ENCODE measurements at regions not wholly inside any gene's neighbourhood (a gene's known extent, or its start where the extent isn't known, plus 50 kb on each side); places are given as distances from the start of the nearest gene placed in this dataset.
"Not testable (repeated sequence)": the region's sequence is repeated elsewhere in the genome, so short reads cannot be mapped to it uniquely, and the experiment has no call there.

DNA sequence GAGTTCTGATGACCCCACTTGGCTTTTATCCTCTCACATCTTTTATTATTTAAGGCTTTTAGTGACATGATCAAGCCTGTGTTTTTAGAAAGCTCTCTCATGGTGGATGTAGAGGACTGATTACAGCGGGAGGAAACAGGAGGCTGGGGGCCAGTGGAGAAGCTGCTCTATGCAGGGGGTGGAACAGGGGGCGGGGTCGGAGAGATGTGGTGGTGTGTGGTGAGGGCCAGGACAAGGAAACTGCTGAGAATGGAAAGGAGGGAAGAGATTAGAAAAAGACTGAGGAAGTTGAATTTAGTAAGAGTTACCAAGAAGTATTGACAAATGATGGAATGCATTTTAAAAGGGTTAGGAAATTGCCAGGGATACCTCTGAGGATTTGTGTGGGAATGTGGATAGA lies 292.2 kb downstream of the ZIC3 start:
- DNase-seq (ENCODE audit: low read depth in 4 of 4, low spot score in 3 of 4) = no peak

DNA sequence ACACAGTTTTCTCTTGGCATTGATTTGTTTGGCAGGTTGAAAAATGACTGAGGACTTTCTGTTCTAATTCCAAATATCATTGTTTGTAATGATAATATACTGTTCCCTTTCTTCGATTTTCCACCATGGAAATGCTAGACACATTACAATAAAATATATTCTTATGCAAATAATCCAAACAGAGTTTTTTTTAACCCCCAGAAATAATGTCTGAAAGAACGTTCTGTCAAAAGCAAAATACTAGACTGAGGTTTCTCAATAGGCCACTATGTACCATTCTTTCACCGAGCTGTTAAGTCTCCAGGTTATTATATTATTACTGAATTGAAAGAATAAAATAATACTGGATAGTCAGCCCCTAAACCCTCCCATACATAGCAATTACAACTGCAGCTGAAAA lies 312.5 kb downstream of the ZIC3 start:
- DNase-seq (ENCODE audit: low read depth in 4 of 4, low spot score in 3 of 4) = no peak

DNA sequence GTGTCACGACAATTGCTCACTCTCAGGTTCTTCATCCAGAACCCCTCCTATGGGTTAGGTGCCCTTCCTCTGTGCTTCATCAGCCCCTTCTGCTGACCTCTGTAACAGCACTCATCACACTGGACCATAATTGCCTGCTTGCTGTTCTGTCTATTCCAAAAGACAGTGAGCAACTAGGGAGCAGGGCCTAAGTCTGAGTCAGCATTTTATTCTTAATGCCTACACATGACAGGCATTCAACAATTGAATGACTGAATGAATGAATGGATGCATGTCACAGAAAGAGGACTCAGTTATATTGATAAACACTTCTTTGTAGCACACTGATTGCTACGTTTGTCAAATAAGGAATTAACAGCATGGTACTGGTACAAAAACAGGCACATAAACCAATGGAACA lies 317.0 kb downstream of the ZIC3 start:
- no peak for DNase-seq (ENCODE audit: low read depth in 4 of 4, low spot score in 3 of 4)

DNA sequence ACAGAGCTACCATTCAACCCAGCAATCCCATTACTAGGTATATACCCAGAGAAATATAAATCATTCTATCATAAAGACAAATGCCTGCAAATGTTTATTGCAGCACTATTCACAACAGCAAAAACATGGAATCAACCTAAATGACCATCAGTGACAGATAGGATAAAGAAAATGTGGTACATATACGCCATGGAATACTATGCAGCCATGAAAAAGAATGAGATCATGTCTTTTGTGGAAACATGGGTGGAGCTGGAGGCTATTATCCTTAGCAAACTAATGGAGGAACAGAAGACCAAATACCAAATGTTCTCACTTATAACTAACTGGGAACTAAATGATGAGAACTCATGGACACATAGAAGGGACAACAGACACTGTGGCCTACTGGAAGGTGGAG lies 318.9 kb downstream of the ZIC3 start:
- DNase-seq (ENCODE audit: low read depth in 4 of 4, low spot score in 3 of 4) = not testable (repeated sequence)

DNA sequence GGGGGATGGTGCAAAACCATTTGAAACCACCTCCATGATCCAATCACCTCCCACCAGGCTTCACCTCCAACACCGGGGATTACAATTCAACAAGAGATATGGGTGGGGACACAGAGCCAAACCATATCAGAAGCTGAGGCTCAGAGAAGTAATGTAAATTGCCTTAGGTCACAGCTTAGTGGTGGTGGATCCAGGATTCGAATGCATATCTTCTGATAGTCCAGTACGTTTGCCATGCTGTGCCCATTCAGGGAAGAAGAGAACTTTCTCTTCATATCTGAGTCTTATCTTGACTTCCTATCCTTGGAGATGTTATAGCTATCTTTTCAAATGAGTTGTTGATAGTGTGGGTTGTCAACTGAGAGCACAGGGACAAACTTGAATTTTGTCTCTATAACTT lies 325.5 kb downstream of the ZIC3 start:
- no peak for DNase-seq (ENCODE audit: low read depth in 4 of 4, low spot score in 3 of 4)

DNA sequence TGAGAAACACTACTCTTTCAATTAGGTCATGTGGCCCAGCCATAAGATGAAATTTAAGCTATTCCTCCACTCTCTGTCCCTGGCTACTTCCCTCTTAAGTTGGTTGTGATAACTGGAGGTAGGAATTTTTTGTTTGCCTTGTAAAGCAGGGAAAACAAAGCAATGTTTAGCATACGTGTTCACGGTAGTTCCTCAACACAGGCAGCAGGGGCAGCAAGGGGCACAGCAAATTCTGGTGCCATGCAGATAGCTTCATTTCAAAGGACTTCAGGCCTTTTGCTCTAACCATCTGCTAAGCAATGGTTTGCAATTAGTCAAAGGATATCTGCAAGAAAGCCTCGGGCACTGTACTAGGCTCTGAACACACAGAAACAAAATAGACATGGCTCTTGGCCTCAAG lies 330.2 kb downstream of the ZIC3 start:
- DNase-seq (ENCODE audit: low read depth in 4 of 4, low spot score in 3 of 4) = no peak

DNA sequence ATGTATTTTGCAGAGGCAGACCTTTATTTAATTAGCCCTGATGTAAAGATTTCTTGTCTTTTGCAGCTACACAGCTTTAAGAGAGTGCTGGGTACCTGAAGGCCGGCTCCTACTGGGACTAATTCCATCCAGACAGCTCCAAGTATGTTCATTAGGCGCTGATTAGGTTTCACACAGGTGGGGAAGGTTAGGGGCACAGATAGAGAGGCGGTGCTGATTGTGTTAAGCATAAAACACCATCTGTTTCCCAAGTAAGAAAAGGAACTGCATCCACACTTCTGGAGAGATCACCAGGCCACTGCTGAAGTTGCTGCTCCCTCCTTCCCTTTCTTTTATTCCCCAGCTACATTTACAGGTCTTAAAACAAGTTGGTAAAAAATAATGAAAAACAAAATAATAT lies 349.5 kb downstream of the ZIC3 start:
- DNase-seq (ENCODE audit: low read depth in 4 of 4, low spot score in 3 of 4) = no peak

DNA sequence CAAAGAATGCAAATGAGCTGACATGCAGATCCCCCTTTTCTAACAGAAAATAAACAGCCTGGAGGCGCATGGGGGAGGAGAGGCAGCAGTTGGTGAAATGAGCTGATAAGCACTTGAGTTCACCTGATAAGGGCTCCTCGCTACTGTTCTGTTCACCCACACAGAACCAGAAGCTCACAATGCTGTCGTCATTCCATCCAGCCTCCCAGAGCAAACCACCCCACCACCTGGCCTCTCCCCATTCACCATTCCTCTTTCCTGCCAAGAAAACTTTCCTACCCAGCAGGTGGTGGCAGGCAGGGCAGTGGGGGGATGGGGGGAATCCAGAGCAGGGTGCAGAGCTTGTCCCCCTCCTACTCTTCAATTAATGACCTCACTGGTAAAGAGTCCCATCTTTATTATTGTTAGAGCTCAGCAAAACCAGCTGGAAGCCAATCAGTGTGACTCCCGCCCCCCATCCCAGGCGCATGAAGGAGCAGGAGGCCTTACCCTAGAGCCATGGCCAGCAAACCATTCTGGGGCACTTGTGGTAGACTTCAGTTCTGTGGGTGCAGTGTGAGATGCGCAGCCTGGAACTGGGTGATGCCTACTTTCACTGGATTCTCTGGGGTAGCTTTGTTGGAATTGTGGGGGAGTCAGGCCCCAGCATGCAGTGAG lies 350.3 kb downstream of the ZIC3 start:
- DNase-seq (ENCODE audit: low read depth in 4 of 4, low spot score in 3 of 4) = no peak

DNA sequence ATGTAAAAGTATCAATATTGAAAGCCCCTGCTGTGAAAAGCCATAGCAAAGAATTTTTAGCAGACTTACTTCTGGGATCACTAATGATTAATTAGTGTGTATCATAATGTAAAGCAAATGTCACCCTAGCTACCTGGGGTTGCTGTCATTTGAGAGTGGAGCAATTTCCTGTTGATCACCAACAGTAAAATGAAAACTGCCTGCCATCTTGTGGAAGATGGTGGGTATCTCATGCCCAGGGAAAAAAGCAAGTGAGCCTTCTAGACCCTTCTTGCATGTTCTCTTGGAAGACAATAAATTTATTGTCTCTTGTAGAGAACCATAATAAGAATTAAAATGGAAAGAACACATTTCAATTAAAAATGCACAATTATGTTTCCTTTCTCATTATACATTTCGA lies 360.2 kb downstream of the ZIC3 start:
- no peak for DNase-seq (ENCODE audit: low read depth in 4 of 4, low spot score in 3 of 4)

DNA sequence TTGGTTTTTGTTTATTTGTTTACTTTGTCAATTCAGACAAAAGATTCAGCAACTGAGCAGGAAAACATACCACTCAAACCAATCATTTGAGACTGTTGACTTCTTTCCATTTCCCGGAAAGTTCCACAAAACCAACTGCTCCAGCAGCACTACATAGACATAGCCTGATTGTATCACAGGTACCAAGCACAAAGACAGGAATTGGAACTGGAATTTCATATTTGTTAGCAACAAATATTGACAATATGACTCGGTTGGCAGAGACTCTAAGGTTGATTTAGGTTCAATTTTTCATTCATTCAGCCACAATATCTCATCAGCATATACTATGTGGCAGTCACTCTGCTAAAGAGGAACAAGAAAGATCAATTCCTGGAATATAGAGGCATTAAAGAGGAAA lies 364.0 kb downstream of the ZIC3 start:
- DNase-seq (ENCODE audit: low read depth in 4 of 4, low spot score in 3 of 4) = no peak

DNA sequence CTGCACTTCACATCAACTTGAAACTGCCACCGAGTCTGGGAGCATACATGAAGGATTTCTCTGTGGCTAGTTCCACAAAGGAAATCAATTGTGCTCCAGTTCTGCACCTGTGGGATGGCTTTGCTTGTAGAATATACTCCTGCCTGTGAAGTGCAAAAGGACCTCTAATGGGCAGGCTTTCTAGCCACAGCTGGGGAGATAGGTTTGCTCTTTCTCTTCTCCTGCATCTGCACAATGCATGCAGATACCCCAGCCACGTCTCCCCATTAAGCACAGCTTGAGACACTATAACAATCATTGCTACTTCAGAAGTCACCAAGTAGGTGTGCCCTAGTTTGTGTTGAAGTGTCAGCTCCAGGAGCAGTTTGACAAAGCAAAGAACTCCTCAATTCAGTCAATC lies 364.6 kb downstream of the ZIC3 start:
- no peak for DNase-seq (ENCODE audit: low read depth in 4 of 4, low spot score in 3 of 4)

DNA sequence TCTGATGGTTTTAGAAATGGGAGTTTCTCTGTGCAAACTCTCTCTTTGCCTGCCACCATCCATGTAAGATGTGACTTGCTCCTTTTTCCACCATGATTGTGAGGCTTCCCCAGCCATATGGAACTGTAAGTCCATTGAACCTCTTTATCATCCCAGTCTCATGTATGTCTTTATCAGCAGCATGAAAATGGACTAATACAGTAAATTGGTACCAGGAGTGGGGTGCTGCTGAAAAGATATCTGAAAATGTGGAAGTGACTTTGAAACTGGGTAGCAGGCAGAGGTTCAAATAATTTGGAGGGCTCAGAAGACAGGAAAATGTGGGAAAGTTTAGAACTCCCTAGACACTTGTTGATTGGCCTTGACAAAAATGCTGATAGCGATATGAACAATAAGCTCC lies 368.3 kb downstream of the ZIC3 start:
- DNase-seq (ENCODE audit: low read depth in 4 of 4, low spot score in 3 of 4) = not testable (repeated sequence)

DNA sequence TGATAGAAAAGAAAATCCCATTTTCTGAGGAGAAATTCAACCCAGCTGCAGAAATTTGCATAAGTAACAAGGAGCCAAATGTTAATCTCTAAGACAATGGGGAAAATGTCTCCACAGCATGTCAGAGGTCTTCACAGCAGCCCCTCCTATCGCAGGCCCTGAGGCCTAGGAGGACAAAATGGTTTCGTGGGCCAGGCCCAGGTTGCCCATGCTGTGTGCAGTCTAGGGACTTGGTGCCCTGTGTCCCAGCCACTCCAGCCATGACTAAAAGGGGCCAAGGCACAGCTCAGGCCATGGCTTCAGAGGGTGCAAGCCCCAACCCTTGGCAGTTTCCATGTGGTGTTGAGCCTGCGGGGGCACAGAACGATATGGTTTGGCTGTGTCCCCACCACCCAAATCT lies 369.0 kb downstream of the ZIC3 start:
- not testable (repeated sequence) for DNase-seq (ENCODE audit: low read depth in 4 of 4, low spot score in 3 of 4)

DNA sequence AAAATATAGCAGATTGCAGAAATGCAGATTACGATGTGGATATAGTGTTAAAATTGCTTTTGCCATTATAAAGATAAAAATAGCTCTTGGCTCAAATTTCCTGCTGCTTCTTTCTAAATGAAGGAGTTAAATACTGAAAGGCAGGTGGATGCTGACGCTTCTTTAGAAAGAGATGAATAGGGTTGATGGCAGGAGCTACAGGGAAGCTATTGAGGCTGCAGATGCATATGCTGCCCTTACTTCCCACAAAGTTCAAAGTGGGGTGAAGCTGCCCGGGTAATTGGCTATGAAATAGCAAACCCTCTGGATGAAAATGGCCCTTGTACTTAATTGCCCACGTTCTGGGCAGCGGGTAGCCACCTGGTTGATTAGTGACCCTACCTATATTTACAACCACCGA lies 379.5 kb downstream of the ZIC3 start:
- no peak for DNase-seq (ENCODE audit: low read depth in 4 of 4, low spot score in 3 of 4)

DNA sequence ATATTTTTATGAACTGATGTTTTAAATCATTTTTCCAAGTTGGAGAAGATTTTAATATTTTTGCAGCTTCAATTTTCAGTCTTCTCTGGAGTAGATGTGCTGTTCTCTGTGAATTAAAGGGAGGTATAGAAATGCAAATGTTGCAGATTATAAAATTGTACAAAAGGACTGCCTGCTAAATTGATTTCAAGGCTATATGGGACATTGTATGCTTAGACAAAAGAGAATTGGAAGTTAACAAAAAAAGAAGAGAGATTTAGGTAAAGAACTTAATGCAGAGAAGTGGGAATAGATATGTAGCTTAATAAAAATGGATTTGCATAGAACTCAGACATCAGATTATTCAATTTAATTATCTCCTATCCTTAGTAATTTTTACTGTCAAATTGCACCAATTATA lies 403.3 kb downstream of the ZIC3 start:
- DNase-seq (ENCODE audit: low read depth in 4 of 4, low spot score in 3 of 4) = no peak

DNA sequence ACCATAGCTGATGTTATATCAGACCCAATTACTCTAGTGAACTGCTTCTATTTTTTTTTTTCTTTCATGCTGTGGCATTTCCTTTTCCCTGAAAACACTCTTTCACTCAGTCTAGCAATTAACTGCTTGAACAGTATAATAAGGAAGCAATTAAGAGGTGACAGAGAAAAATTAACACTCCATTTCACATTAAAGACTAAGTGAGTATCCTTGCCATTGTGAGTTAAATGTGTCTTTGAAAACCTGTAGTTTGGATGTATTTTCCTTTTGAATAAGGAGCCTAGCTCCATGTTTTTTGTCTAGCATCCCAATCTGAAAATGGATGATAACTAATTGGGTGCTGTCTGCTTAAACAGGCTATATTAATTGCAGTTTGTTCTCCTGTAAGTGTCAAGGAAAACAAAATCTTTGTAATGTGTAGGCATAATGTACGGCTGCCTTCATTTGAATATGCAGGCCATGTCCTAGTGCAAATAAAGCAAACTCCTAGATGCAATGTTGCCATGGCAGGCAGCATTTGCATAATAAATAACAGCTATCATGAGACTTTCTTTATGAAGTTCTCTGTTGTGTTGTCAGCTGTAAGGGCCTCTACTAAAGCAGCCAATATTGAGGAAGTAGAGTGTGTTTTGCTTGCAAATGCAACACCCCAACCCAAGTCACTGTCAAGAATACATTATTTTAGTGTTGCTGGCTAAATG lies 416.7 kb downstream of the ZIC3 start:
- no peak for DNase-seq (ENCODE audit: low read depth in 4 of 4, low spot score in 3 of 4)

DNA sequence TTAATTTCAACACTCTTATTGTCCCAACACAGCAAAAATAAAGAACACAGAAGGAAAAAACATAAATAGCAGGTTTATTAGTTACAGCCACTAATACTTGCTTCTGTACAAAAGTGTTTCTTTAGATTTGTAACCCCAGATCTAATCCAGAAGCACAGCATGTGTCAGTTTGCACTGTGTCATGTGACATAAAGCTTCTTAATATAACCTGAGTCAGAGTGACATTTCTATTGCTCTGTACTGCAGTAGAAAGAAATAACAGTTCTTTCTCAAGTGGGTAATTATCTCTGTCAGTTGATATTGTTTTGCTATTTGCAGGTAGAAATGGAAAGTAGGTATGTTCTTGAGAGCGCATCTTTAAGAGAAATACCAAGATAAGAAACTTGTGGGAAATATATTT lies 422.5 kb downstream of the ZIC3 start:
- no peak for DNase-seq (ENCODE audit: low read depth in 4 of 4, low spot score in 3 of 4)

DNA sequence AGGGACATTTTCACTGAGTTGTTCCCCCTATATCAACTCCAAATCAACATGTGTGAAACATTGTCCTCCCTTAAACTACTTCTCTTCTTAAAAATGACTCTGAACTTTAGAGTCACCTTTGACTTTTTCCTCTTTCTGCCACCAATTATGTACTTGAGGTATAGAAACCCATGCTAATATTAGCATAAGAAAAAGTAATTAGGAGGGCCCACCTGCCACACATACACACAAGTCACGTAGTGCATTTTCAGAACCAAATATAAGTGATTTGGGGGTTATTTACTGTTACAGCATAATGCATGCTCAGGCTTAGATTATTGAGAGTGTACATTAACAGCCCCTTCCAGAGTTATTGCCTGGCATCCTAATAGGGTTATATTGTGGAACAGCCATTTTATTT lies 432.7 kb downstream of the ZIC3 start:
- no peak for DNase-seq (ENCODE audit: low read depth in 4 of 4, low spot score in 3 of 4)

DNA sequence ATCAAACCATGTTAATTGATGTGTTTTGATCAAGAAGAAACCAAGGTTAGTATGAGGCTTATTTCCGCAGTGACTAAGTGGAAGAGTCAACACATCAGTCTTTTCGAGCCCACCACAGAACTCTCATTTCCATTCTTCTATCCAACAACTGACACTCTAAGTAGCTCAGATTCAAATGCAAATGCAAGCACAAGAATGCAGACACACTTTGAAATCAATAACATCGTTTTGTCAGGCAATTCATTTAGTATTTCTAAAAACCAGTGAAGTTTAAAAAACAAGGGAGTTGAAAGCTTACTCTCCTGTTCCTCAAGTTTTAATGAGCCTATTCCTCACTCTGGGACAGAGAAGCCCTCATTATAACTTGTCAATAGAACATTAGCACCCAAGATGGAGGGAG lies 433.1 kb downstream of the ZIC3 start:
- DNase-seq (ENCODE audit: low read depth in 4 of 4, low spot score in 3 of 4) = no peak

DNA sequence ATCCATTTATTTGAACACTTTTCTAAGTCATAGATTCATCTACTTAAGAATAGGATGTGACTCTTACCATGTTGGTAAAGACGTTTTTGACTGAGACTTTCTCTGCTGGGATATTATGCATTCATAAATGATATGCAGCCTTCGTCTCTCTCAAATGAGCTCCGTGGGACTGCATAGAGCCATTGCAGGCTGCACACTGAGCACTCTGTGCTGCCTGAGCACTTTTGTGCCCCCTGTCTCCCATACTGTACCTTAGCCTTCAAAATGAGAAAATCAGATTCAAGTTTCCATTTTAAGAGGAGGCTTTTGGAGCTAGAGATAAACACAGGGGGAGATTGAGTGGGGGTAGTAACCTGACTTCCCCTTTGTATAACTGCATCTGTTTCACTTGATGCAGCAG lies 433.6 kb downstream of the ZIC3 start:
- DNase-seq (ENCODE audit: low read depth in 4 of 4, low spot score in 3 of 4) = no peak

DNA sequence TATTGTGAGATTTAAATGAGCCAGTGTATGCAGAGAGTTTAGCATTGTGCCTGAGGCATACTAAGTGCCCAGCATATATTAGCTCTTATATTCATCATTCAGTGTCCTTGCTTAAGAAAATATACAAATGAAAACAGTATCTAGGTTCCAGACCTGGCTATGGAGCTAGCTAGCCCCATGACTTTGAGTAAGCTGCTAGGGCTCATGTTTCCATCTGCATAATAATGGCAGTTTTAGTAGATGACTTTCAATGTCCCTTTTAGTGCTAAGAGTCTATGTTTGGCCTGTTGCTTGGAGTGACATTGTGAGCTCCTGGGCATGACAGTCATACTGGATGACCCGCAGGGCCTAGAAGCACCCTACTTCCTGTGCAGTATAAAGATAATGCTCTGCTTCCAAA lies 435.3 kb downstream of the ZIC3 start:
- DNase-seq (ENCODE audit: low read depth in 4 of 4, low spot score in 3 of 4) = no peak

DNA sequence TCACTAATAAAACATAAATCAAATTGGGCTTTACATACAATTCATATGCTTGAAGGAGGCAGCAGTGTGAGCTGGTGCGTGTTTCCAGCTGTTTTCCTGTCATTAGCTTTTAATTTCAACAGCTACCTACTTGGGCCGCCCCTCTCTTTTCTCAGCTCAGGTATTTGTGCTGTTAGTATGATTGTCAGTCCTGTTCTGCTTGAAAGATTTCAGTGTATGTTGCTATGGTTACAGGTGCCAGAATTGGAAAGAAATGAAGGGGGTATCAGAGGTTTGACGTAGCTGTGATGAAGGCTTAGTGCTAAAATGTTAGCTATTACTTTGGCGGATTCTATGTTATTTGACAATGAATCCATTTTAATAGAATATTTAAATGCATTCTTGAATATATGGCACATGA lies 440.3 kb downstream of the ZIC3 start:
- no peak for DNase-seq (ENCODE audit: low read depth in 4 of 4, low spot score in 3 of 4)

DNA sequence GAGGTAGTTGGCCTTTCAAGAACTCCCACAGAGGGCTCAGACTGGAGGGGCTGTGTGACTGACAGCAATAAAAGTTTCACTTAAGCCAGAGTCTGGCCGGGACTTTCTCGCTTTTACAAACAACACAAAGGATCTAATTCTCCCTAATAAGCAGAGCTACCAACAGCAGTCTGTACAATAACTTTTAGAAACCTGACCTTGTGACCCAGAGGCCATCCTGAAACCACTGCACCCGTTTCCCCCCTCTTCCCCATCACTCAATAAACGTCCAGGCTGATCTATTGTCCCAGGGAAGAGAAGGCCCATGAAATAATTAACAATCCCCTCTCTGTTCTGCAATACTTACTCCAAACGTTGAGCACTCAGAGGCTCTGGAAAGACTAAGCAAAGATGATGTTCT lies 442.4 kb downstream of the ZIC3 start:
- DNase-seq (ENCODE audit: low read depth in 4 of 4, low spot score in 3 of 4) = no peak

Measured in right renal pelvis (tissue), 4 donors.